OCI-LY1 (cell line): ENCODE measurements at regions not wholly inside any gene's neighbourhood (a gene's known extent, or its start where the extent isn't known, plus 50 kb on each side); places are given as distances from the start of the nearest gene placed in this dataset.

ENCODE experiments used
- H2AFZ ChIP-seq: fragments of 200-600 bp; sonication (generic), shearing (Covaris generic); 2 replicates; pipeline ENCODE4 v1.6.0; 2014; ENCODE audit warnings: antibody characterized with exemption, mild to moderate bottlenecking, low read length
- H3F3A ChIP-seq: fragments of 200-600 bp; sonication (generic), shearing (Covaris generic); 2 replicates; pipeline ENCODE4 v1.6.0; 2014; ENCODE audit warnings: mild to moderate bottlenecking, antibody characterized with exemption, low read length, moderate library complexity; ENCODE audit not compliant: insufficient read depth
- H3K27ac ChIP-seq: fragments of 200-600 bp; sonication (generic); 2 replicates; pipeline ENCODE4 v1.5.1; 2014; ENCODE audit warnings: low read length, mixed run types, mild to moderate bottlenecking, low read depth; ENCODE audit not compliant: poor library complexity, severe bottlenecking
- H3K27me3 ChIP-seq: fragments of 200-600 bp; sonication (generic); 2 replicates; pipeline ENCODE4 v1.6.0; 2014; ENCODE audit warnings: antibody characterized with exemption, mild to moderate bottlenecking, low read length, moderate library complexity; ENCODE audit not compliant: insufficient read depth
- H3K36me3 ChIP-seq: fragments of 200-600 bp; sonication (generic); 2 replicates; pipeline ENCODE4 v1.6.1; 2014; ENCODE audit warnings: mild to moderate bottlenecking, antibody characterized with exemption, low read length, moderate library complexity, mixed read lengths; ENCODE audit not compliant: insufficient read depth
- H3K4me1 ChIP-seq: fragments of 200-600 bp; sonication (generic); 2 replicates; pipeline ENCODE4 v1.5.1; 2014; ENCODE audit warnings: mild to moderate bottlenecking, low read length, moderate library complexity; ENCODE audit not compliant: insufficient read depth, severe bottlenecking
- H3K4me2 ChIP-seq: fragments of 200-600 bp; sonication (generic), shearing (Covaris generic); 2 replicates; pipeline ENCODE4 v1.6.1; 2014; ENCODE audit warnings: low read length
- H3K4me3 ChIP-seq: fragments of 200-600 bp; sonication (generic); 2 replicates; pipeline ENCODE4 v1.5.1; 2014; ENCODE audit warnings: low read length, low read depth, mild to moderate bottlenecking, mixed read lengths; ENCODE audit not compliant: poor library complexity, severe bottlenecking
- H3K79me2 ChIP-seq: fragments of 200-600 bp; shearing (Covaris generic); 2 replicates; pipeline ENCODE4 v1.6.1; 2016; ENCODE audit warnings: mixed run types, low read length, mixed read lengths; ENCODE audit not compliant: insufficient read depth
- H3K9ac ChIP-seq: fragments of 200-600 bp; sonication (generic), shearing (Covaris generic); 2 replicates; pipeline ENCODE4 v1.6.1; 2014; ENCODE audit warnings: mild to moderate bottlenecking, low read length, mixed read lengths
- H3K9me2 ChIP-seq: fragments of 200-600 bp; sonication (generic), shearing (Covaris generic); 2 replicates; pipeline ENCODE4 v1.6.1; 2014; ENCODE audit warnings: low read depth, mild to moderate bottlenecking, low read length, mixed read lengths
- H3K9me3 ChIP-seq: fragments of 200-600 bp; shearing (Covaris generic); 2 replicates; pipeline ENCODE4 v1.6.1; 2014; ENCODE audit warnings: low read length, mixed read lengths
- H4K20me1 ChIP-seq: fragments of 200-600 bp; sonication (generic), shearing (Covaris generic); 2 replicates; pipeline ENCODE4 v1.6.0; 2016; ENCODE audit warnings: mild to moderate bottlenecking, low read length; ENCODE audit not compliant: insufficient read depth
- CTCF ChIP-seq: fragments of 200-600 bp; sonication (generic), shearing (Covaris generic); IDR thresholded peaks from 2 replicates; pipeline ENCODE4 v1.5.1; 2017; ENCODE audit warnings: mild to moderate bottlenecking, antibody characterized with exemption, low read length, moderate library complexity, mixed read lengths
- EZH2 ChIP-seq: fragments of 200-600 bp; sonication (generic), shearing (Covaris generic); IDR thresholded peaks from 2 replicates; pipeline ENCODE4 v1.8.0; 2017; ENCODE audit warnings: borderline replicate concordance, mixed run types, mild to moderate bottlenecking, antibody characterized with exemption, low read length, moderate library complexity, mixed read lengths

GRCh38 chr3:79928687-79929408 is 161.1 kb upstream of the ROBO1 start:
- Histone ChIP-seq H3K27ac (peak overlapping the region; percentile 59), H3K9ac (no peak overlapping the region), H3K9me3 (no peaks in the 10 kb centered on the region), H3K9me2 (no peaks in the 10 kb centered on the region), H3K27me3 (no peaks in the 10 kb centered on the region), H4K20me1 (no peaks in the 10 kb centered on the region), H3K4me3 (no peak overlapping the region), H3K4me2 (no peak overlapping the region), H3K79me2 (no peaks in the 10 kb centered on the region), H3K36me3 (no peaks in the 10 kb centered on the region), H3F3A (no peaks in the 10 kb centered on the region), H3K4me1 (peaks cover 9% of the 10 kb centered on the region), H2AFZ (no peak overlapping the region)
- TF ChIP-seq EZH2 (no peak), CTCF (no peak)

GRCh38 chr3:79926522-79926921 is 158.7 kb upstream of the ROBO1 start:
- TF ChIP-seq CTCF = no peak
- no peak for TF ChIP-seq EZH2
- Histone ChIP-seq H3K36me3 (no peaks in the 10 kb centered on the region), H3F3A (no peaks in the 10 kb centered on the region), H3K9me2 (no peaks in the 10 kb centered on the region), H3K4me3 (no peak overlapping the region), H3K9ac (no peak overlapping the region), H3K9me3 (no peaks in the 10 kb centered on the region), H3K4me1 (peaks cover 9% of the 10 kb centered on the region), H4K20me1 (no peaks in the 10 kb centered on the region), H3K4me2 (no peak overlapping the region), H2AFZ (no peak overlapping the region), H3K27ac (no peak overlapping the region), H3K79me2 (no peaks in the 10 kb centered on the region), H3K27me3 (no peaks in the 10 kb centered on the region)

GRCh38 chr3:79922633-79923032 is 154.8 kb upstream of the ROBO1 start:
- no peaks in the 10 kb centered on the region for H3K9me3 ChIP-seq
- H3K4me1 ChIP-seq = no peaks in the 10 kb centered on the region
- no peaks in the 10 kb centered on the region for H3K36me3 ChIP-seq
- no peaks in the 10 kb centered on the region for H3F3A ChIP-seq
- TF ChIP-seq EZH2 (no peak), CTCF (no peak)
- no peaks in the 10 kb centered on the region for H4K20me1 ChIP-seq
- no peak overlapping the region for H2AFZ ChIP-seq
- H3K9ac ChIP-seq = no peak overlapping the region
- no peak overlapping the region for H3K4me2 ChIP-seq
- H3K79me2 ChIP-seq = no peaks in the 10 kb centered on the region
- H3K4me3 ChIP-seq = no peak overlapping the region
- no peaks in the 10 kb centered on the region for H3K9me2 ChIP-seq
- H3K27me3 ChIP-seq = no peaks in the 10 kb centered on the region
- H3K27ac ChIP-seq = no peak overlapping the region
